Activated CD4-positive, CD25-positive, alpha-beta regulatory T cell (primary cell): ENCODE measurements at regions not wholly inside any gene's neighbourhood (a gene's known extent, or its start where the extent isn't known, plus 50 kb on each side); places are given as distances from the start of the nearest gene placed in this dataset.

Experiments
- DNase-seq, 4 experiments: peaks; one replicate each; lab custom pipeline; 2025; lab: John Stamatoyannopoulos, UW

- no peak for DNase-seq
These were observed 146.7 kb upstream of the KLF14 start for GRCh38 chr7:130880668-130881067.

- no peak for DNase-seq
These were observed 147.2 kb upstream of the KLF14 start for GRCh38 chr7:130881091-130881798.

GRCh38 chr7:130881799-130882141 is 147.8 kb upstream of the KLF14 start:
- no peak for DNase-seq

GRCh38 chr7:130882396-130882795 is 148.4 kb upstream of the KLF14 start:
- DNase-seq = no peak

- DNase-seq = no peak
These were observed 149.9 kb upstream of the KLF14 start for GRCh38 chr7:130883928-130884327.

GRCh38 chr7:130884437-130885417 is 150.7 kb upstream of the KLF14 start:
- DNase-seq = no peak

GRCh38 chr7:130886438-130887135 is 152.6 kb upstream of the KLF14 start:
- DNase-seq = no peak

- DNase-seq = no peak
These were observed 153.4 kb upstream of the KLF14 start for GRCh38 chr7:130887182-130887956.

- DNase-seq = no peak
These were observed 154.0 kb upstream of the KLF14 start for GRCh38 chr7:130887957-130888371.

GRCh38 chr7:130888468-130888867 is 154.5 kb upstream of the KLF14 start:
- no peak for DNase-seq

- no peak for DNase-seq
These were observed 156.4 kb upstream of the KLF14 start for GRCh38 chr7:130890176-130891020.

- DNase-seq = no peak
These were observed 157.5 kb upstream of the KLF14 start for GRCh38 chr7:130891254-130892094.

GRCh38 chr7:130893441-130893894 is 159.5 kb upstream of the KLF14 start:
- DNase-seq = no peak

- DNase-seq = peak in 1 of 4 experiments; percentile 39
These were observed 160.3 kb upstream of the KLF14 start for GRCh38 chr7:130894146-130894908.

GRCh38 chr7:130894909-130895750 is 161.1 kb upstream of the KLF14 start:
- DNase-seq = no peak

- no peak for DNase-seq
These were observed 162.3 kb upstream of the KLF14 start for GRCh38 chr7:130896051-130896881.

- peak; percentile 33 to 51 (median 40) for DNase-seq
These were observed 163.0 kb upstream of the KLF14 start for GRCh38 chr7:130896898-130897514.
